ENCODE measurements at regions not wholly inside any gene's neighbourhood (a gene's known extent, or its start where the extent isn't known, plus 50 kb on each side); places are given as distances from the start of the nearest gene placed in this dataset.

GRCh38 chr7:25671111-25671510 is 442.8 kb upstream of the NPVF start:
- Histone ChIP-seq H3K9me3 (ENCODE audit: control insufficient read depth, low read length) (no peaks in the 10 kb centered on the region), H3K4me1 (ENCODE audit: control insufficient read depth, insufficient read depth, low read length) (no peaks in the 10 kb centered on the region), H3K4me3 (ENCODE audit: low read length) (no peak overlapping the region), H3K27me3 (ENCODE audit: control insufficient read depth, insufficient read depth) (no peaks in the 10 kb centered on the region), H3K27ac (ENCODE audit: low read length) (peak overlapping the region; percentile 51)
- peak in 1 of 2 donors; percentile 40 for ATAC-seq
- intact Hi-C loops (cut with DNase I), result loop anchor here in 3 of 4 donors (10.0 kb wide), 1 partner anchor 174 kb away; no protein-coding TSS in a partner anchor
- 58% methylated on average over 10 of the region's 10 CpGs for WGBS
- no peak for DNase-seq

GRCh38 chr7:25672496-25672895 is 444.2 kb upstream of the NPVF start:
- no peak for ATAC-seq
- DNase-seq, result no peak
- intact Hi-C loops (cut with DNase I), result loop anchor here in 3 of 4 donors (10.0 kb wide), 1 partner anchor 172 kb away; no protein-coding TSS in a partner anchor
- Histone ChIP-seq H3K4me1 (ENCODE audit: control insufficient read depth, insufficient read depth, low read length) (no peaks in the 10 kb centered on the region), H3K27ac (ENCODE audit: low read length) (peak overlapping the region; percentile 23), H3K4me3 (ENCODE audit: low read length) (no peak overlapping the region), H3K27me3 (ENCODE audit: control insufficient read depth, insufficient read depth) (no peaks in the 10 kb centered on the region), H3K9me3 (ENCODE audit: control insufficient read depth, low read length) (no peaks in the 10 kb centered on the region)
- 46% methylated on average over 5 of the region's 5 CpGs for WGBS

- Histone ChIP-seq H3K4me1 (ENCODE audit: control insufficient read depth, insufficient read depth, low read length) (no peaks in the 10 kb centered on the region), H3K27me3 (ENCODE audit: control insufficient read depth, insufficient read depth) (no peaks in the 10 kb centered on the region), H3K27ac (ENCODE audit: low read length) (no peak overlapping the region), H3K9me3 (ENCODE audit: control insufficient read depth, low read length) (no peaks in the 10 kb centered on the region), H3K4me3 (ENCODE audit: low read length) (no peak overlapping the region)
- DNase-seq (peak; percentile 48 to 76 (median 71)), ATAC-seq (peak; percentile 89 to 91)
- intact Hi-C loops (cut with DNase I), result loop anchor here in 3 of 4 donors (10.0 kb wide), 1 partner anchor 169 kb away; no protein-coding TSS in a partner anchor
- 71% methylated on average over 4 of the region's 4 CpGs for WGBS
These were observed 447.6 kb upstream of the NPVF start for GRCh38 chr7:25675789-25676474.

GRCh38 chr7:25677595-25677994 is 449.3 kb upstream of the NPVF start:
- no peaks in the 10 kb centered on the region for H3K27me3 ChIP-seq (ENCODE audit: control insufficient read depth, insufficient read depth)
- 68% methylated on average over 4 of the region's 4 CpGs for WGBS
- intact Hi-C loops (cut with DNase I), result loop anchor here in 3 of 4 donors (10.0 kb wide), 1 partner anchor 167 kb away; no protein-coding TSS in a partner anchor
- ATAC-seq, result peak in 1 of 2 donors; percentile 36
- DNase-seq, result no peak
- H3K4me1 ChIP-seq (ENCODE audit: control insufficient read depth, insufficient read depth, low read length), result no peaks in the 10 kb centered on the region
- no peaks in the 10 kb centered on the region for H3K9me3 ChIP-seq (ENCODE audit: control insufficient read depth, low read length)
- no peak overlapping the region for H3K4me3 ChIP-seq (ENCODE audit: low read length)
- no peak overlapping the region for H3K27ac ChIP-seq (ENCODE audit: low read length)

GRCh38 chr7:25678215-25678614 is 449.9 kb upstream of the NPVF start:
- no peaks in the 10 kb centered on the region for H3K9me3 ChIP-seq (ENCODE audit: control insufficient read depth, low read length)
- no peak overlapping the region for H3K27ac ChIP-seq (ENCODE audit: low read length)
- no peak overlapping the region for H3K4me3 ChIP-seq (ENCODE audit: low read length)
- ATAC-seq, result no peak
- DNase-seq, result no peak
- intact Hi-C loops (cut with DNase I), result loop anchor here in 3 of 4 donors (10.0 kb wide), 1 partner anchor 167 kb away; no protein-coding TSS in a partner anchor
- no peaks in the 10 kb centered on the region for H3K4me1 ChIP-seq (ENCODE audit: control insufficient read depth, insufficient read depth, low read length)
- 92% methylated on average over 1 of the region's 1 CpG for WGBS
- H3K27me3 ChIP-seq (ENCODE audit: control insufficient read depth, insufficient read depth), result no peaks in the 10 kb centered on the region

- H3K27me3 ChIP-seq (ENCODE audit: control insufficient read depth, insufficient read depth), result no peaks in the 10 kb centered on the region
- intact Hi-C loops (cut with DNase I), result no loop called here
- H3K9me3 ChIP-seq (ENCODE audit: control insufficient read depth, low read length), result no peaks in the 10 kb centered on the region
- H3K4me1 ChIP-seq (ENCODE audit: control insufficient read depth, insufficient read depth, low read length), result no peaks in the 10 kb centered on the region
- DNase-seq, result no peak
- H3K4me3 ChIP-seq (ENCODE audit: low read length), result no peak overlapping the region
- no peak for ATAC-seq
- H3K27ac ChIP-seq (ENCODE audit: low read length), result no peak overlapping the region
These were observed 452.4 kb upstream of the NPVF start for GRCh38 chr7:25680636-25681035.

GRCh38 chr7:25684360-25684759 is 456.1 kb upstream of the NPVF start:
- WGBS, result 86% methylated on average over 4 of the region's 4 CpGs
- DNase-seq (no peak), ATAC-seq (no peak)
- no peak overlapping the region for H3K4me3 ChIP-seq (ENCODE audit: low read length)
- H3K27ac ChIP-seq (ENCODE audit: low read length), result no peak overlapping the region
- no peaks in the 10 kb centered on the region for H3K27me3 ChIP-seq (ENCODE audit: control insufficient read depth, insufficient read depth)
- intact Hi-C loops (cut with DNase I), result no loop called here
- H3K9me3 ChIP-seq (ENCODE audit: control insufficient read depth, low read length), result no peaks in the 10 kb centered on the region
- no peaks in the 10 kb centered on the region for H3K4me1 ChIP-seq (ENCODE audit: control insufficient read depth, insufficient read depth, low read length)

- ATAC-seq, result peak in 1 of 2 donors; percentile 16
- 72% methylated on average over 4 of the region's 4 CpGs for WGBS
- intact Hi-C loops (cut with DNase I), result no loop called here
These were observed 458.2 kb upstream of the NPVF start for GRCh38 chr7:25686493-25686892.

GRCh38 chr7:25694211-25694610 is 457.8 kb upstream of the NFE2L3 start:
- Histone ChIP-seq H3K9me3 (ENCODE audit: control insufficient read depth, low read length) (no peaks in the 10 kb centered on the region), H3K4me3 (ENCODE audit: low read length) (no peak overlapping the region), H3K27me3 (ENCODE audit: control insufficient read depth, insufficient read depth) (no peaks in the 10 kb centered on the region), H3K27ac (ENCODE audit: low read length) (no peak overlapping the region), H3K4me1 (ENCODE audit: control insufficient read depth, insufficient read depth, low read length) (no peaks in the 10 kb centered on the region)
- DNase-seq (no peak), ATAC-seq (no peak)
- WGBS, result 52% methylated on average over 2 of the region's 2 CpGs
- intact Hi-C loops (cut with DNase I), result no loop called here

More at GRCh38 chr7:25686493-25686892, 458.2 kb upstream of the NPVF start:
- no peak overlapping the region for H3K4me3 ChIP-seq (ENCODE audit: low read length)
- no peaks in the 10 kb centered on the region for H3K27me3 ChIP-seq (ENCODE audit: control insufficient read depth, insufficient read depth)
- H3K27ac ChIP-seq (ENCODE audit: low read length), result no peak overlapping the region
- no peaks in the 10 kb centered on the region for H3K4me1 ChIP-seq (ENCODE audit: control insufficient read depth, insufficient read depth, low read length)
- H3K9me3 ChIP-seq (ENCODE audit: control insufficient read depth, low read length), result no peaks in the 10 kb centered on the region
- DNase-seq, result no peak

- Histone ChIP-seq H3K27me3 (ENCODE audit: control insufficient read depth, insufficient read depth) (no peaks in the 10 kb centered on the region), H3K4me1 (ENCODE audit: control insufficient read depth, insufficient read depth, low read length) (no peaks in the 10 kb centered on the region), H3K9me3 (ENCODE audit: control insufficient read depth, low read length) (no peaks in the 10 kb centered on the region), H3K4me3 (ENCODE audit: low read length) (no peak overlapping the region), H3K27ac (ENCODE audit: low read length) (no peak overlapping the region)
- 59% methylated on average over 4 of the region's 4 CpGs for WGBS
- intact Hi-C loops (cut with DNase I), result no loop called here
- DNase-seq (peak in 1 of 3 donors; percentile 39), ATAC-seq (peak; percentile 68 to 82)
These were observed 457.3 kb upstream of the NFE2L3 start for GRCh38 chr7:25694699-25695098.

GRCh38 chr7:25696571-25696970 is 455.4 kb upstream of the NFE2L3 start:
- DNase-seq (no peak), ATAC-seq (no peak)
- Histone ChIP-seq H3K9me3 (ENCODE audit: control insufficient read depth, low read length) (no peaks in the 10 kb centered on the region), H3K4me1 (ENCODE audit: control insufficient read depth, insufficient read depth, low read length) (no peaks in the 10 kb centered on the region), H3K27me3 (ENCODE audit: control insufficient read depth, insufficient read depth) (no peaks in the 10 kb centered on the region), H3K27ac (ENCODE audit: low read length) (no peak overlapping the region), H3K4me3 (ENCODE audit: low read length) (no peak overlapping the region)
- WGBS, result 80% methylated on average over 2 of the region's 2 CpGs
- intact Hi-C loops (cut with DNase I), result no loop called here

Data from right cardiac atrium (tissue), 5 donors.